ENCODE measurements at regions not wholly inside any gene's neighbourhood (a gene's known extent, or its start where the extent isn't known, plus 50 kb on each side); places are given as distances from the start of the nearest gene placed in this dataset.

DNA sequence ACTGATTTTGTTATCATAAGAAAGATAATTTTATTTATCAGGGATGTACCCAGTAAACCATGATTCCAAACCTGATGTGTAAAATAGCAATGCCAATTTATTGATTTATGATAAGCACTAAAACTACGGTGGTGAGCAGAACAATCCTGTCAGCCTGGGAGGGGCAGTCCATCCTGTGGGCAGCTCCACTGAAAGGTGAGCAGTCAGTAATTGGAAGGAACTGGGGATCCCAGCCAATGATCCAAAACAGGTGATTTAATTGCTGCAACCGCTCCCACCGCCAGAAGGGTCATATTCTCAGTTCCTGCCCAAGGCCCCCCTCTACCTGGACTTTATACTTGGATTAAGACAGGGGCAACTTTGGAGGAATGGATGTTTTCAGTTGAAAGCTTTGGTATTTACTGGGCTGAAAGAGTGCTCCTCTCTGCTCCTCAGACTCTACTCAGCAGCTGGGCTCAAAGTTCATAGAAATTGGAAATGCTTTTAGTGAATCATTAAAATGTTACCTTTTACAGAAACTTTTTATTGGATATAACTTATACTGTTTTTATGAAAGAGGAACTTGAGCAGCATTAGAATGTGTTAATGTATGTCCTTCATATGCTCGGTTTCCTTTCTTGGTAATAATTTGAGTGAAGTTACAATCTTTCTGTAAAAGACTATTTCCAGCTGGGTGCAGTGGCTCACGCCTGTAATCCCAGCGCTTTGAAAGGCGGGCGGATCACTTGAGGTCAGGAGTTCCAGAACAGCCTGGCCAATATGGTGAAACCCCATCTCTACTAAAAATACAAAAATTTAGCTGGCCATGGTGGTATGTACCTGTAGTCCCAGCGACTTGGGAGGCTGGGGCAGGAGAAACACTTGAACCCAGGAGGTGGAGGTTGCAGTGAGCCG, 198.6 kb upstream of the IL12A start:
- Histone ChIP-seq H3K4me2 (ENCODE audit: low read length) (no peak overlapping the region), H3K36me3 (ENCODE audit: control insufficient read depth in 1 of 2, insufficient read depth in 2 of 2, low read length in 2 of 2) (no peaks in the 10 kb centered on the region), H3K27me3 (ENCODE audit: insufficient read depth, low read length) (no peaks in the 10 kb centered on the region), H3K9me3 (ENCODE audit: control insufficient read depth in 1 of 2, insufficient read depth in 1 of 2, low read depth in 1 of 2, low read length in 2 of 2) (no peaks in the 10 kb centered on the region), H4K20me1 (ENCODE audit: insufficient read depth) (no peaks in the 10 kb centered on the region), H3K4me3 (replicated peaks in 1 of 2; ENCODE audit: low read depth in 1 of 2, low read length in 2 of 2) (no peak overlapping the region), H3K9me2 (ENCODE audit: insufficient read depth) (no peaks in the 10 kb centered on the region), H3K4me1 (ENCODE audit: control insufficient read depth in 1 of 2, insufficient read depth in 2 of 2, low read length in 2 of 2) (peaks cover 35 to 36% of the 10 kb centered on the region in 2 experiments), H3K27ac (ENCODE audit: low read depth, low read length) (no peak overlapping the region), H3K79me2 (ENCODE audit: insufficient read depth, low read length) (peaks cover 13% of the 10 kb centered on the region; the same call in 1 of the 2 replicates), H3K9ac (ENCODE audit: low read length) (no peak overlapping the region), H2AFZ (ENCODE audit: low read depth, low read length, poor library complexity, severe bottlenecking) (no peak overlapping the region)
- DNase-seq (ENCODE audit: low read depth, low spot score) (no peak), ATAC-seq (no peak)
- RAD21 ChIA-PET (ENCODE audit: low non-redundant PET in 1 of 2, low total read pairs in 2 of 2, uncharacterized antibody in 2 of 2, unreplicated experiment in 2 of 2), result no interaction called here
- TF ChIP-seq EZH2phosphoT487 (IDR thresholded peaks at IDR 0.05; ENCODE audit: borderline replicate concordance), result no peak
- TF ChIP-seq TCF7L2 (IDR thresholded peaks at IDR 0.05; ENCODE audit: borderline replicate concordance, extremely low read depth, insufficient read depth, insufficient read length), result no peak
- TF ChIP-seq POLR2AphosphoS5 (IDR thresholded peaks at IDR 0.05; ENCODE audit: low read depth, low read length), result no peak
- TF ChIP-seq, protein P1, sequence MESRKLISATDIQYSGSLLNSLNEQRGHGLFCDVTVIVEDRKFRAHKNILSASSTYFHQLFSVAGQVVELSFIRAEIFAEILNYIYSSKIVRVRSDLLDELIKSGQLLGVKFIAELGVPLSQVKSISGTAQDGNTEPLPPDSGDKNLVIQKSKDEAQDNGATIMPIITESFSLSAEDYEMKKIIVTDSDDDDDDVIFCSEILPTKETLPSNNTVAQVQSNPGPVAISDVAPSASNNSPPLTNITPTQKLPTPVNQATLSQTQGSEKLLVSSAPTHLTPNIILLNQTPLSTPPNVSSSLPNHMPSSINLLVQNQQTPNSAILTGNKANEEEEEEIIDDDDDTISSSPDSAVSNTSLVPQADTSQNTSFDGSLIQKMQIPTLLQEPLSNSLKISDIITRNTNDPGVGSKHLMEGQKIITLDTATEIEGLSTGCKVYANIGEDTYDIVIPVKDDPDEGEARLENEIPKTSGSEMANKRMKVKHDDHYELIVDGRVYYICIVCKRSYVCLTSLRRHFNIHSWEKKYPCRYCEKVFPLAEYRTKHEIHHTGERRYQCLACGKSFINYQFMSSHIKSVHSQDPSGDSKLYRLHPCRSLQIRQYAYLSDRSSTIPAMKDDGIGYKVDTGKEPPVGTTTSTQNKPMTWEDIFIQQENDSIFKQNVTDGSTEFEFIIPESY (IDR thresholded peaks at IDR 0.05; ENCODE audit: extremely low read depth, insufficient replicate concordance, low read length), result no peak
- TF ChIP-seq CEBPB (IDR thresholded peaks at IDR 0.05; ENCODE audit: low read depth), result no peak
- no peak for TF ChIP-seq CBX3 (IDR thresholded peaks at IDR 0.05; ENCODE audit: low read depth)
- no peak for TF ChIP-seq ZFX (IDR thresholded peaks at IDR 0.05)
- no peak for TF ChIP-seq SIN3A (IDR thresholded peaks at IDR 0.05; ENCODE audit: low read depth)
- TF ChIP-seq JUND (IDR thresholded peaks at IDR 0.05), result no peak
- no peak for TF ChIP-seq EGR1 (IDR thresholded peaks at IDR 0.05; ENCODE audit: low read depth)
- TF ChIP-seq YY1 (IDR thresholded peaks at IDR 0.05; ENCODE audit: extremely low read depth, insufficient replicate concordance, low read depth, low read length), result no peak
- TF ChIP-seq ZNF274 (IDR thresholded peaks at IDR 0.05; ENCODE audit: low read depth, low read length), result no peak
- no peak for TF ChIP-seq FOSL1 (IDR thresholded peaks at IDR 0.05; ENCODE audit: low read depth)
- TF ChIP-seq, protein P2, sequence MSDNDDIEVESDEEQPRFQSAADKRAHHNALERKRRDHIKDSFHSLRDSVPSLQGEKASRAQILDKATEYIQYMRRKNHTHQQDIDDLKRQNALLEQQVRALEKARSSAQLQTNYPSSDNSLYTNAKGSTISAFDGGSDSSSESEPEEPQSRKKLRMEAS (IDR thresholded peaks at IDR 0.05), result no peak
- TF ChIP-seq, protein P3, sequence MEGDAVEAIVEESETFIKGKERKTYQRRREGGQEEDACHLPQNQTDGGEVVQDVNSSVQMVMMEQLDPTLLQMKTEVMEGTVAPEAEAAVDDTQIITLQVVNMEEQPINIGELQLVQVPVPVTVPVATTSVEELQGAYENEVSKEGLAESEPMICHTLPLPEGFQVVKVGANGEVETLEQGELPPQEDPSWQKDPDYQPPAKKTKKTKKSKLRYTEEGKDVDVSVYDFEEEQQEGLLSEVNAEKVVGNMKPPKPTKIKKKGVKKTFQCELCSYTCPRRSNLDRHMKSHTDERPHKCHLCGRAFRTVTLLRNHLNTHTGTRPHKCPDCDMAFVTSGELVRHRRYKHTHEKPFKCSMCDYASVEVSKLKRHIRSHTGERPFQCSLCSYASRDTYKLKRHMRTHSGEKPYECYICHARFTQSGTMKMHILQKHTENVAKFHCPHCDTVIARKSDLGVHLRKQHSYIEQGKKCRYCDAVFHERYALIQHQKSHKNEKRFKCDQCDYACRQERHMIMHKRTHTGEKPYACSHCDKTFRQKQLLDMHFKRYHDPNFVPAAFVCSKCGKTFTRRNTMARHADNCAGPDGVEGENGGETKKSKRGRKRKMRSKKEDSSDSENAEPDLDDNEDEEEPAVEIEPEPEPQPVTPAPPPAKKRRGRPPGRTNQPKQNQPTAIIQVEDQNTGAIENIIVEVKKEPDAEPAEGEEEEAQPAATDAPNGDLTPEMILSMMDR (IDR thresholded peaks at IDR 0.05 in 2 of 3, conservative IDR thresholded peaks at IDR 0.05 in 1 of 3; ENCODE audit: borderline replicate concordance in 1 of 3, insufficient read depth in 1 of 3, low read depth in 2 of 3, low read length in 2 of 3), result no peak
- no peak for TF ChIP-seq SRF (IDR thresholded peaks at IDR 0.05; ENCODE audit: low read depth)
- TF ChIP-seq, protein P4, sequence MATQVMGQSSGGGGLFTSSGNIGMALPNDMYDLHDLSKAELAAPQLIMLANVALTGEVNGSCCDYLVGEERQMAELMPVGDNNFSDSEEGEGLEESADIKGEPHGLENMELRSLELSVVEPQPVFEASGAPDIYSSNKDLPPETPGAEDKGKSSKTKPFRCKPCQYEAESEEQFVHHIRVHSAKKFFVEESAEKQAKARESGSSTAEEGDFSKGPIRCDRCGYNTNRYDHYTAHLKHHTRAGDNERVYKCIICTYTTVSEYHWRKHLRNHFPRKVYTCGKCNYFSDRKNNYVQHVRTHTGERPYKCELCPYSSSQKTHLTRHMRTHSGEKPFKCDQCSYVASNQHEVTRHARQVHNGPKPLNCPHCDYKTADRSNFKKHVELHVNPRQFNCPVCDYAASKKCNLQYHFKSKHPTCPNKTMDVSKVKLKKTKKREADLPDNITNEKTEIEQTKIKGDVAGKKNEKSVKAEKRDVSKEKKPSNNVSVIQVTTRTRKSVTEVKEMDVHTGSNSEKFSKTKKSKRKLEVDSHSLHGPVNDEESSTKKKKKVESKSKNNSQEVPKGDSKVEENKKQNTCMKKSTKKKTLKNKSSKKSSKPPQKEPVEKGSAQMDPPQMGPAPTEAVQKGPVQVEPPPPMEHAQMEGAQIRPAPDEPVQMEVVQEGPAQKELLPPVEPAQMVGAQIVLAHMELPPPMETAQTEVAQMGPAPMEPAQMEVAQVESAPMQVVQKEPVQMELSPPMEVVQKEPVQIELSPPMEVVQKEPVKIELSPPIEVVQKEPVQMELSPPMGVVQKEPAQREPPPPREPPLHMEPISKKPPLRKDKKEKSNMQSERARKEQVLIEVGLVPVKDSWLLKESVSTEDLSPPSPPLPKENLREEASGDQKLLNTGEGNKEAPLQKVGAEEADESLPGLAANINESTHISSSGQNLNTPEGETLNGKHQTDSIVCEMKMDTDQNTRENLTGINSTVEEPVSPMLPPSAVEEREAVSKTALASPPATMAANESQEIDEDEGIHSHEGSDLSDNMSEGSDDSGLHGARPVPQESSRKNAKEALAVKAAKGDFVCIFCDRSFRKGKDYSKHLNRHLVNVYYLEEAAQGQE (IDR thresholded peaks at IDR 0.05; ENCODE audit: low read depth), result no peak
- no peak for TF ChIP-seq SP1 (IDR thresholded peaks at IDR 0.05; ENCODE audit: low read depth)
- TF ChIP-seq POLR2A (IDR thresholded peaks at IDR 0.05; ENCODE audit: borderline replicate concordance, extremely low read depth, insufficient read depth, insufficient read length), result no peak
- TF ChIP-seq, protein P5, sequence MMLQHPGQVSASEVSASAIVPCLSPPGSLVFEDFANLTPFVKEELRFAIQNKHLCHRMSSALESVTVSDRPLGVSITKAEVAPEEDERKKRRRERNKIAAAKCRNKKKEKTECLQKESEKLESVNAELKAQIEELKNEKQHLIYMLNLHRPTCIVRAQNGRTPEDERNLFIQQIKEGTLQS (IDR thresholded peaks at IDR 0.05), result no peak
- CTCF ChIA-PET, result no interaction called here
- intact Hi-C loops (cut with micrococcal nuclease), result no loop called here
- POLR2A ChIA-PET, result no interaction called here
- no TSS peak for BruUV-seq (replicated peaks)

Measured in HCT116 (cell line).